Upper lobe of left lung (tissue), 6 donors: ENCODE measurements at regions not wholly inside any gene's neighbourhood (a gene's known extent, or its start where the extent isn't known, plus 50 kb on each side); places are given as distances from the start of the nearest gene placed in this dataset.

Experiments used
- ATAC-seq, 2 donors: fragments of 200-7000 bp; cut with Tn5 transposase; one replicate each; pipeline ENCODE4 v1.9.1; 2022; ENCODE audit warnings: mild to moderate bottlenecking in 2 of 2, moderate library complexity in 2 of 2; ENCODE audit not compliant: low FRiP score in 2 of 2
- DNase-seq, 2 donors: peaks; one replicate each; pipeline ENCODE4 v3.0.0-alpha.2; 2019 to 2020
- H3K27ac ChIP-seq, 4 donors: fragments of 200-600 bp; sonication (generic); one replicate each; pipeline ENCODE4 v1.5.1; 2016 to 2019
- H3K27me3 ChIP-seq, 4 donors: fragments of 200-600 bp; sonication (generic); one replicate each; pipeline ENCODE4 v1.5.1; 2017 to 2019
- H3K36me3 ChIP-seq, 4 donors: fragments of 200-600 bp; sonication (generic); one replicate each; pipeline ENCODE4 v1.5.1; 2016 to 2019
- H3K4me1 ChIP-seq, 4 donors: fragments of 200-600 bp; sonication (generic); one replicate each; pipeline ENCODE4 v1.5.1; 2018 to 2019
- H3K4me3 ChIP-seq, 4 donors: fragments of 200-600 bp; sonication (generic); one replicate each; pipeline ENCODE4 v1.5.1; 2017 to 2019; ENCODE audit warnings: mild to moderate bottlenecking in 2 of 4, moderate library complexity in 1 of 4
- H3K9me3 ChIP-seq, 4 donors: fragments of 200-600 bp; sonication (generic); one replicate each; pipeline ENCODE4 v1.5.1; 2018 to 2019
- EP300 ChIP-seq, 4 donors: sonication (generic); formaldehyde crosslinking; IDR thresholded peaks; one replicate each; pipeline ENCODE4 v1.5.1; 2017; ENCODE audit warnings: antibody characterized with exemption in 4 of 4, control low read depth in 2 of 4
- POLR2A ChIP-seq, 4 donors: fragments of 450-650 bp; IDR thresholded peaks; one replicate each; pipeline ENCODE4 v1.5.1; 2016 to 2017; ENCODE audit warnings: antibody characterized with exemption in 4 of 4, mild to moderate bottlenecking in 2 of 4
- POLR2AphosphoS5 ChIP-seq, 2 donors: sonication (generic); formaldehyde crosslinking; IDR thresholded peaks; one replicate each; pipeline ENCODE4 v1.5.1; 2017; ENCODE audit warnings: antibody characterized with exemption in 2 of 2
- WGBS, 2 donors: methylation state at CpG; one replicate each; pipeline ENCODE4 v1.1.5; 2017 to 2018; 5-methylcytosine and 5-hydroxymethylcytosine counted together
- TF ChIP-seq, protein P1 (sequence below), 6 experiments: fragments of 450-650 bp in 4 of 6; fragments of 200-600 bp in 2 of 6; sonication (generic) in 2 of 6; IDR thresholded peaks; one replicate each; pipeline ENCODE4 v1.5.1; 2016 to 2019; ENCODE audit warnings: antibody characterized with exemption in 6 of 6
- donor health status: DM: no; HTN: no; CAD: no; lungs with moderate emphysema.
- donor health status: DM: no; HTN: yes; CAD: no; lungs with severe emphysema.

- TF ChIP-seq POLR2A (IDR thresholded peaks at IDR 0.05), result no peak
- no peak for TF ChIP-seq EP300 (IDR thresholded peaks at IDR 0.05)
- ATAC-seq, result no peak
- Histone ChIP-seq H3K27ac (no peak overlapping the region), H3K36me3 (no peaks in the 10 kb centered on the region), H3K9me3 (no peaks in the 10 kb centered on the region), H3K4me1 (no peaks in the 10 kb centered on the region), H3K27me3 (no peaks in the 10 kb centered on the region), H3K4me3 (no peak overlapping the region)
- no peak for DNase-seq
- WGBS, 2 donors, result 39 to 49% methylated on average over 3 of the region's 3 CpGs
These were observed 97.2 kb upstream of the TMCO5A start for GRCh38 chr15:37837276-37837675.

DNA sequence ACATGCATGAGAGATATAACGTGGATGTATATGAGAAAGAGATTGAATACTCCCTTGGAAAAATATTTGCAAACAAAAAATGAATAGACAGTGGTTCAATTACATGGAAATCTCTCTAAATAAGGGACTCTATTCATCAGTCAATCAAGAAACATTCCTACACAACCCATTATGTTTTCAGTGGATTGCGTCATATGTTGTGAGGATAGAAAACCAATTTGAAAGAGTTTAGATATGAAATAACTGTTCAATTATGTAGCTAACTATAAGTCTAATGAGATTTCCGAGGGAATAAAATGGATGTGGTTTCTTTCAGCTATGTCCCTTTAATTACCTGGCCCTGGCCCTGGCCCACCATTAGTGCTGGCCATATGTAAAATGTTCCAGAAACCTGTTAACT, 86.7 kb upstream of the TMCO5A start:
- Histone ChIP-seq H3K27ac (no peak overlapping the region), H3K36me3 (no peaks in the 10 kb centered on the region), H3K4me1 (no peaks in the 10 kb centered on the region), H3K27me3 (no peaks in the 10 kb centered on the region), H3K9me3 (no peaks in the 10 kb centered on the region), H3K4me3 (no peak overlapping the region)
- no peak for TF ChIP-seq POLR2A (IDR thresholded peaks at IDR 0.05)
- TF ChIP-seq POLR2AphosphoS5 (IDR thresholded peaks at IDR 0.05), result no peak
- TF ChIP-seq, protein P1, sequence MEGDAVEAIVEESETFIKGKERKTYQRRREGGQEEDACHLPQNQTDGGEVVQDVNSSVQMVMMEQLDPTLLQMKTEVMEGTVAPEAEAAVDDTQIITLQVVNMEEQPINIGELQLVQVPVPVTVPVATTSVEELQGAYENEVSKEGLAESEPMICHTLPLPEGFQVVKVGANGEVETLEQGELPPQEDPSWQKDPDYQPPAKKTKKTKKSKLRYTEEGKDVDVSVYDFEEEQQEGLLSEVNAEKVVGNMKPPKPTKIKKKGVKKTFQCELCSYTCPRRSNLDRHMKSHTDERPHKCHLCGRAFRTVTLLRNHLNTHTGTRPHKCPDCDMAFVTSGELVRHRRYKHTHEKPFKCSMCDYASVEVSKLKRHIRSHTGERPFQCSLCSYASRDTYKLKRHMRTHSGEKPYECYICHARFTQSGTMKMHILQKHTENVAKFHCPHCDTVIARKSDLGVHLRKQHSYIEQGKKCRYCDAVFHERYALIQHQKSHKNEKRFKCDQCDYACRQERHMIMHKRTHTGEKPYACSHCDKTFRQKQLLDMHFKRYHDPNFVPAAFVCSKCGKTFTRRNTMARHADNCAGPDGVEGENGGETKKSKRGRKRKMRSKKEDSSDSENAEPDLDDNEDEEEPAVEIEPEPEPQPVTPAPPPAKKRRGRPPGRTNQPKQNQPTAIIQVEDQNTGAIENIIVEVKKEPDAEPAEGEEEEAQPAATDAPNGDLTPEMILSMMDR (IDR thresholded peaks at IDR 0.05), result no peak
- TF ChIP-seq EP300 (IDR thresholded peaks at IDR 0.05), result no peak
- DNase-seq, result no peak
- 81 to 83% methylated on average over 3 of the region's 3 CpGs for WGBS, 2 donors
- no peak for ATAC-seq

DNA sequence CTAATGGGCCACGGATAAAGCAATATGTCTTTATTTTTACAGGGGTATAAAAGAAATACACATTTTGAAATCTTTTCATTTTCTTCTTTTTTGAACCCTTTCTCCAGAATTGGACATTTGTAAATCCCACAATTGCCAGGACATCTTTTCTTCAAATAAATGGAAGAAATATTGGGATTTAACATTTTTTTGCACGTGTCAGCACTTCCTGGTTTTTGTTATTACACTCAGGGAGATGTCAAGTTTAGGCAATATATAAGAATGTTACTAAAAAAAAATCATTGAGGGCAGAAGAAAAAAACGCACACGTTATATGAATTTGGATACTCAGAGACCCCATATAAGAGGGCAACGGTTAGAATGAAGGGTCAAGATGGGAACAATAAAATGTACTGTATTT, 78.3 kb upstream of the TMCO5A start:
- Histone ChIP-seq H3K4me1 (no peaks in the 10 kb centered on the region), H3K36me3 (no peaks in the 10 kb centered on the region), H3K27ac (no peak overlapping the region), H3K4me3 (no peak overlapping the region), H3K27me3 (no peaks in the 10 kb centered on the region), H3K9me3 (no peaks in the 10 kb centered on the region)
- TF ChIP-seq EP300 (IDR thresholded peaks at IDR 0.05) (no peak), POLR2A (IDR thresholded peaks at IDR 0.05) (no peak), POLR2AphosphoS5 (IDR thresholded peaks at IDR 0.05) (no peak)
- TF ChIP-seq, protein P1 (IDR thresholded peaks at IDR 0.05), result no peak
- 89 to 90% methylated on average over 5 of the region's 5 CpGs for WGBS, 2 donors
- ATAC-seq (no peak), DNase-seq (no peak)

GRCh38 chr15:37860896-37861295, 73.5 kb upstream of the TMCO5A start:
- H3K27ac ChIP-seq, result no peak overlapping the region
- H3K4me1 ChIP-seq, result no peaks in the 10 kb centered on the region
- DNase-seq (no peak), ATAC-seq (no peak)
- H3K4me3 ChIP-seq, result no peak overlapping the region
- H3K36me3 ChIP-seq, result no peaks in the 10 kb centered on the region
- 66 to 88% methylated on average over 2 of the region's 2 CpGs for WGBS, 2 donors
- H3K27me3 ChIP-seq, result no peaks in the 10 kb centered on the region
- TF ChIP-seq, protein P1 (IDR thresholded peaks at IDR 0.05), result no peak
- no peak for TF ChIP-seq EP300 (IDR thresholded peaks at IDR 0.05)
- TF ChIP-seq POLR2AphosphoS5 (IDR thresholded peaks at IDR 0.05), result no peak
- H3K9me3 ChIP-seq, result no peaks in the 10 kb centered on the region

GRCh38 chr15:37865687-37866086, 68.8 kb upstream of the TMCO5A start:
- DNase-seq (no peak), ATAC-seq (no peak)
- Histone ChIP-seq H3K4me3 (no peak overlapping the region), H3K9me3 (no peaks in the 10 kb centered on the region), H3K27ac (no peak overlapping the region), H3K27me3 (no peaks in the 10 kb centered on the region), H3K36me3 (no peaks in the 10 kb centered on the region), H3K4me1 (no peaks in the 10 kb centered on the region)
- TF ChIP-seq, protein P1 (IDR thresholded peaks at IDR 0.05), result no peak
- TF ChIP-seq POLR2A (IDR thresholded peaks at IDR 0.05) (no peak), POLR2AphosphoS5 (IDR thresholded peaks at IDR 0.05) (no peak), EP300 (IDR thresholded peaks at IDR 0.05) (no peak)
- WGBS, 2 donors, result 83 to 93% methylated on average over 1 of the region's 1 CpG
